ENCODE measurements at regions not wholly inside any gene's neighbourhood (a gene's known extent, or its start where the extent isn't known, plus 50 kb on each side); places are given as distances from the start of the nearest gene placed in this dataset.

DNA sequence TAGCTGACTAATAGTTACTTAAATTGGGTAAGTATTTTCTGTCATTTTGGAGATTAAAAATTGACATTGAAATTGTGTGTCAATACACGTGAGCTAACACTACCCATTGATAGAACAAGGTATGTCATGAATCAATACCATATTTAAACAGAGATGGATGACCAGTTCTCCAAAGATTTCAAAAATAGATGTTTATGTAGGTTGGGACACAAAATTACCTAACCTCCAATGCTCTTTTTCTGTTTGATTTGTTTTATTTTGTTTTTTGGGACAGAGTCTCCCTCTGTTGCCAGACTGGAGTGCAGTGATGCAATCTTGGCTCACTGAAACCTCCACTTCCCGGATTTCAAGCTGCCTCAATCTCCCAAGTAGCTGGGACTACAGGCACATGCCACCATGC is 1491.7 kb downstream of the GRIK2 start:
- Histone ChIP-seq H4K20me1 (ENCODE audit: insufficient read depth) (no peaks in the 10 kb centered on the region), H3K27me3 (ENCODE audit: insufficient read depth, low read depth) (no peaks in the 10 kb centered on the region), H3K79me2 (ENCODE audit: insufficient read depth, low read depth) (no peaks in the 10 kb centered on the region), H3K4me3 (IDR thresholded peaks at IDR 0.05; ENCODE audit: insufficient read depth, low read depth, low read length) (no peak overlapping the region), H3K9ac (no peak overlapping the region), H3K4me2 (no peak overlapping the region), H3K27ac (no peak overlapping the region), H3K4me1 (ENCODE audit: low read depth, poor library complexity, severe bottlenecking) (no peaks in the 10 kb centered on the region), H3K36me3 (ENCODE audit: insufficient read depth) (no peaks in the 10 kb centered on the region), H2AFZ (ENCODE audit: low read depth) (no peak overlapping the region)
- TF ChIP-seq, protein P1, sequence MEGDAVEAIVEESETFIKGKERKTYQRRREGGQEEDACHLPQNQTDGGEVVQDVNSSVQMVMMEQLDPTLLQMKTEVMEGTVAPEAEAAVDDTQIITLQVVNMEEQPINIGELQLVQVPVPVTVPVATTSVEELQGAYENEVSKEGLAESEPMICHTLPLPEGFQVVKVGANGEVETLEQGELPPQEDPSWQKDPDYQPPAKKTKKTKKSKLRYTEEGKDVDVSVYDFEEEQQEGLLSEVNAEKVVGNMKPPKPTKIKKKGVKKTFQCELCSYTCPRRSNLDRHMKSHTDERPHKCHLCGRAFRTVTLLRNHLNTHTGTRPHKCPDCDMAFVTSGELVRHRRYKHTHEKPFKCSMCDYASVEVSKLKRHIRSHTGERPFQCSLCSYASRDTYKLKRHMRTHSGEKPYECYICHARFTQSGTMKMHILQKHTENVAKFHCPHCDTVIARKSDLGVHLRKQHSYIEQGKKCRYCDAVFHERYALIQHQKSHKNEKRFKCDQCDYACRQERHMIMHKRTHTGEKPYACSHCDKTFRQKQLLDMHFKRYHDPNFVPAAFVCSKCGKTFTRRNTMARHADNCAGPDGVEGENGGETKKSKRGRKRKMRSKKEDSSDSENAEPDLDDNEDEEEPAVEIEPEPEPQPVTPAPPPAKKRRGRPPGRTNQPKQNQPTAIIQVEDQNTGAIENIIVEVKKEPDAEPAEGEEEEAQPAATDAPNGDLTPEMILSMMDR (conservative IDR thresholded peaks at IDR 0.05; ENCODE audit: low read depth, low read length), result no peak

GRCh38 chr6:102853249-102853955 is 1459.9 kb downstream of the GRIK2 start:
- H3K9ac ChIP-seq, result no peak overlapping the region
- H3K4me2 ChIP-seq, result no peak overlapping the region
- H3K4me1 ChIP-seq (ENCODE audit: low read depth, poor library complexity, severe bottlenecking), result no peaks in the 10 kb centered on the region
- H2AFZ ChIP-seq (ENCODE audit: low read depth), result no peak overlapping the region
- H3K27me3 ChIP-seq (ENCODE audit: insufficient read depth, low read depth), result no peaks in the 10 kb centered on the region
- H3K4me3 ChIP-seq (IDR thresholded peaks at IDR 0.05; ENCODE audit: insufficient read depth, low read depth, low read length), result no peak overlapping the region
- TF ChIP-seq, protein P1 (conservative IDR thresholded peaks at IDR 0.05; ENCODE audit: low read depth, low read length), result no peak
- H3K79me2 ChIP-seq (ENCODE audit: insufficient read depth, low read depth), result no peaks in the 10 kb centered on the region
- no peak overlapping the region for H3K27ac ChIP-seq
- no peaks in the 10 kb centered on the region for H4K20me1 ChIP-seq (ENCODE audit: insufficient read depth)
- H3K36me3 ChIP-seq (ENCODE audit: insufficient read depth), result no peaks in the 10 kb centered on the region

- Histone ChIP-seq H3K36me3 (ENCODE audit: insufficient read depth) (no peaks in the 10 kb centered on the region), H3K79me2 (ENCODE audit: insufficient read depth, low read depth) (no peaks in the 10 kb centered on the region), H3K27me3 (ENCODE audit: insufficient read depth, low read depth) (no peaks in the 10 kb centered on the region), H4K20me1 (ENCODE audit: insufficient read depth) (no peaks in the 10 kb centered on the region), H2AFZ (ENCODE audit: low read depth) (no peak overlapping the region), H3K9ac (no peak overlapping the region), H3K4me3 (IDR thresholded peaks at IDR 0.05; ENCODE audit: insufficient read depth, low read depth, low read length) (no peak overlapping the region), H3K4me2 (no peak overlapping the region), H3K27ac (no peak overlapping the region), H3K4me1 (ENCODE audit: low read depth, poor library complexity, severe bottlenecking) (no peaks in the 10 kb centered on the region)
- TF ChIP-seq, protein P1 (conservative IDR thresholded peaks at IDR 0.05; ENCODE audit: low read depth, low read length), result no peak
Measured at GRCh38 chr6:102848796-102849195, 1455.3 kb downstream of the GRIK2 start.

GRCh38 chr6:102848210-102848609 is 1454.7 kb downstream of the GRIK2 start:
- Histone ChIP-seq H2AFZ (ENCODE audit: low read depth) (no peak overlapping the region), H3K36me3 (ENCODE audit: insufficient read depth) (no peaks in the 10 kb centered on the region)
- TF ChIP-seq, protein P1 (conservative IDR thresholded peaks at IDR 0.05; ENCODE audit: low read depth, low read length), result no peak

More at GRCh38 chr6:102848210-102848609, 1454.7 kb downstream of the GRIK2 start:
- Histone ChIP-seq H3K9ac (no peak overlapping the region), H3K27me3 (ENCODE audit: insufficient read depth, low read depth) (no peaks in the 10 kb centered on the region), H3K79me2 (ENCODE audit: insufficient read depth, low read depth) (no peaks in the 10 kb centered on the region), H3K4me2 (no peak overlapping the region), H4K20me1 (ENCODE audit: insufficient read depth) (no peaks in the 10 kb centered on the region), H3K4me3 (IDR thresholded peaks at IDR 0.05; ENCODE audit: insufficient read depth, low read depth, low read length) (no peak overlapping the region), H3K27ac (no peak overlapping the region), H3K4me1 (ENCODE audit: low read depth, poor library complexity, severe bottlenecking) (no peaks in the 10 kb centered on the region)
